GM19395 (cell line): ENCODE measurements at regions not wholly inside any gene's neighbourhood (a gene's known extent, or its start where the extent isn't known, plus 50 kb on each side); places are given as distances from the start of the nearest gene placed in this dataset.
"Not testable (repeated sequence)": the region's sequence is repeated elsewhere in the genome, so short reads cannot be mapped to it uniquely, and the experiment has no call there.

Experiments
- ATAC-seq: cut with Tn5 transposase; IDR thresholded peaks from one replicate; pipeline ENCODE4 v1.9.1; 2021; ENCODE audit warnings: mild to moderate bottlenecking, moderate library complexity; ENCODE audit not compliant: unreplicated experiment

- ATAC-seq: no peak
These were observed 110.7 kb upstream of the GZMB start for GRCh38 chr14:24744641-24745040.

- no peak for ATAC-seq
These were observed 107.9 kb upstream of the GZMB start for GRCh38 chr14:24741871-24742270.

DNA sequence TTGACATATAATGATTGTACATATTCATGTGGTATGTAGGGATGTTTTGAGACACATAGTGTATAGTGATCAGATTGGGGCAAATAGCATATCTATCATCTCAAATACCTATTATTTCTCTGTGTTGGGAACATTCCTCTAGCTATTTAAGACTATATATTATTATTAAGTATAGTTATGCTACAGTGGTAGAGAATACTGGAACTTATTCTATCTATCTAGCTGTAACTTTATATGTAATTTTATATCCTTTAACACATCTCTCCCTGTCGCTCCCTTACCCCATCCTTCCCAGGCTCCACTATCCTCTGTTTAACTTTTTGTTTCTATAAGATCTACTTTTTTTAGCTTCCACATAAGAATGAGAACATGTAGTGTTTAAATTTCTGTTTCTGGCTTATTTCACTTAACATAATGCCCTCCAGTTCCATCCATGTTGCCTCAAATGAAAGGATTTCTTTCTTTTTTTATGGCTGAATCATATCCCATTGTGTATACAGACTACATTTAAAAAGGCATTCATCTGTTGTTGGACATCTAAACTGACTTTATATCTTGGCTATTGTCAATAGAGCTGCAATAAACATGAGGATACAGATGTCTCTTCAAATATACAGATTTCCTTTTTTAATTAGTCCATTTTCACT lies 102.1 kb upstream of the GZMB start:
- no peak for ATAC-seq

DNA sequence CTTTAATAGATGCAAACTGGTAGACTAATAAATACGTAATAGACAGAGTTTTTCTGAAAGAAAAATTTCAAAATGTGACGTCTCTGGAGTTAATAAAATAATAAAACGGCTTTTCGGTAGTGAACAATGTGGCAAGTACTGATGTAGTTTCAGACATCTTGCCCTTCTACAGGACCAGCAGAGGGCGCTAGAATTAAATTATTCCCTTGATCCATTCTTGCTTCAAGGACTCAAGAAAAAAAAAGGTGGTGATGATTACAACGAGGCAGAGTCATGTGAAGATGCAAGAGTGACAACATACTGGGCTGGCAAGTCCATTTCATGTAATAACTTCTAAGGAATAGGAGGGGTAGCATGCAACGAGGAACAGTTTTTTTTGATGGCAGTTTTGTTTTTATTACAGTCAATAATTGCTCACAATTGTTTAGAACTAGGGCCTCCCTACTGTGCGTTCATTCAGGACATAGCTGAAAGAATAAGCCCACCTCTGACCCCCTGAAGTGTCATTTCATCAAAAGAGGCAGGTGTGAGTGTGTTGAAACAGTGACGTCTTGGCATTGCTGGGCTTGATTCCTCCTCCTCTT lies 101.0 kb upstream of the GZMB start:
- ATAC-seq: no peak

DNA sequence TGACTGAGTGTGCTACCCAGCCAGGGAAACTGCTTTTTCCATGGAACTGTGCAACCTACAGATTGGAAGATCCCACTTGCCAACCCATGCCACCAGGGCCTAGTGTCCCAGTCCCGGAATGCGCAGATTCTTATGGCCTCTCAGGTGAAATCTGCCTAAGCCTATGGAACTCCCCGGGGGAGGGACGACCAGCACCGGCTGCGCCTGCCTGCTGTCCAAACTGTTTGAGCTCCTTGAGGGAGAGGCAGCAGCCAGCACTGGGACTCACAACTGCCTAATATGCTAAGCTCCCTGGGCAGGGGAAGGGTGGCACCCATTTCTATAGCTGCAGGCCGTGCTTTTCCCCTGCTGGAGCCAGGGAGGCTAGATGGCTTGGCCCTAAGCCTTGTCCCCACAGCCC lies 92.5 kb upstream of the GZMB start:
- ATAC-seq: no peak

DNA sequence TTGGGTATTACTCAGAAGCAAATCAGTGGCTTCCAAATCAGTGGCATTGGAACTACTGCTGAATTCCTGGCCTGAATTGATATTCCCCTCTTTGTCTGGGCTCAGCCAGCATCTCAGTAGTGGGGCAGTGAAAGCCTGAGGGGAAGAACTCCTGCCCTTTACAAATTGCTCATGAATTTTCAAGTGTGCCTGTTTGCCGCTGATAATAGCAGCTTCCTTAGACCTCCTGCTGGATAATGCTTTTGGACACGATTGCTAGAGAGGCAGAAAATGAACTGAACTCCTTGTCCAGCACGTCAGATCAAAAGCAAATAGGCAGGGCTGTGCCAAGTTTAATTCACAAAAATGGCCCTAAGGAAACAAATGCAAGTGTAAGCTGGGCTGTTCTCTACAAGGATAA lies 91.3 kb upstream of the GZMB start:
- no peak for ATAC-seq

- no peak for ATAC-seq
These were observed 87.8 kb upstream of the GZMB start for GRCh38 chr14:24721775-24722174.

- no peak for ATAC-seq
These were observed 81.2 kb upstream of the GZMB start for GRCh38 chr14:24715239-24715638.

GRCh38 chr14:24713404-24713803 lies 79.4 kb upstream of the GZMB start:
- peak; percentile 45 for ATAC-seq

GRCh38 chr14:24712909-24713308 lies 78.9 kb upstream of the GZMB start:
- ATAC-seq: peak; percentile 27

DNA sequence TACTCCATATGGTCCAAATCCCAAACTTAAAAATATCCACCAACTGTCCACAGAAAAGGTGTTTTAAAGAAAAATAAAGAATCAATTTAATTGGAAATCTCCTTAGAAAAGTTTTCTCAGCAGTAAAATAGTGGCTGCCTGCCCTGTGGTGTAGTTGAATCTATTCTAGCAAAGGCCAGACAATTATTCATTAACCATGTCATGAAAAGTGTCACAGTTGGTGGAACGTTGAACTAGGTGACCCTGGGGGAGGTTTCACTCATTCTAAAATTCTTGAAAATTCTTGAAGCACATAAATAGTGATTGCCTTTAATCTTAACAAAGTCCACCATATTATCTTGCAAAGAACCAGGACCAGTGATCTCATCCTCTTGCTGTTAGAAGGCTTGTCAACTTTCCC lies 78.4 kb upstream of the GZMB start:
- no peak for ATAC-seq

GRCh38 chr14:24710403-24711112 lies 76.6 kb upstream of the GZMB start:
- ATAC-seq: no peak

DNA sequence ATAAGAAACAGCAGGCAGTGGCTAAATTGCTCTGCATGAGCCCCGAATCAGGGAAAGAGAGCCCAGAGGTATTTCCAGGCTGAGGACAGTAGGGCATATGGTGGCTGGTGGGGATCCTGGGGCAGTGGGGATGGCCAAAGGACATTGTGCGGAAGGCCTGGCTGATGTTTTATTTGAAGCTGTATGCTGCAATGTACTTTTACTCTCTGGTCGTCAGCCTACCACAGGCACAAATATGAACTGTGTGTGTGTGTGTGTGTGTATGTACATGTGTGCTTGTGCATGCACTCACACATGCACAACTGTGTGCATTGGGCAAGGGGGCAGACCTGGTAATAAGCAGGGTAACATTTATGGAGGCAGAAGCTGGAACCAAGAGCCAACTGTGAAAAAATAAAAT lies 74.7 kb upstream of the GZMB start:
- ATAC-seq: no peak

- ATAC-seq: no peak
These were observed 72.4 kb upstream of the GZMB start for GRCh38 chr14:24706351-24706750.

GRCh38 chr14:24705840-24706239 lies 71.8 kb upstream of the GZMB start:
- ATAC-seq: peak; percentile 89

GRCh38 chr14:24701062-24701461 lies 67.1 kb upstream of the GZMB start:
- no peak for ATAC-seq

- ATAC-seq: no peak
These were observed 66.5 kb upstream of the GZMB start for GRCh38 chr14:24700511-24700910.

- peak; percentile 76 for ATAC-seq
These were observed 65.1 kb upstream of the GZMB start for GRCh38 chr14:24699052-24699451.

GRCh38 chr14:24696280-24696920 lies 62.4 kb upstream of the GZMB start:
- ATAC-seq: not testable (repeated sequence)

GRCh38 chr14:24695265-24696241 lies 61.6 kb upstream of the GZMB start:
- ATAC-seq: peak; percentile 58

DNA sequence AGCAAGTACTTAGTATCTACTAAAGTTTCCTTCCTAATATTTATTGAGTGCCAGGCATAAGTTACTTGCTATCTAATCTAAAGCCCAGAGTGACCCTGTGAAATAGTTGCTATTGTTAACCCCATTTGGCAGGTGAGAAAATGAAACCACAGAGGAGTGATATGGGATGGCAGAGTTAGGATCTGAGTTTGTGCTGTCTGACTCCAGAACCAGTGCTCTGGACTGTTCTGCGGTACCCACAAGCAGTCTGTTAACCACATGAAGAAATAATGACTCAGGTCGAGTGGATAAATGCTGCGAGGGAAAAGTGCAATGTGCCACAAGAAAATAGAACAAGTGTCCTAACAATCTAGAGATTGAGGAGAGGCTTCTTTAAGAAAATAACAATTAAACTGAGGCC lies 60.7 kb upstream of the GZMB start:
- ATAC-seq: no peak
